ENCODE measurements at regions not wholly inside any gene's neighbourhood (a gene's known extent, or its start where the extent isn't known, plus 50 kb on each side); places are given as distances from the start of the nearest gene placed in this dataset.

GRCh38 chr3:46083956-46084355, 56.7 kb upstream of the XCR1 start:
- Mint-ChIP-seq H3K27ac (no peak overlapping the region), H3K4me1 (peaks cover under 1 to 8% (median 3%) of the 10 kb centered on the region in 3 donors), H3K36me3 (no peaks in the 10 kb centered on the region), H3K9me3 (no peaks in the 10 kb centered on the region), H3K4me3 (no peak overlapping the region), H3K27me3 (no peaks in the 10 kb centered on the region)
- ChIA-PET CTCF (interaction anchor here (0.6 to 2.2 kb wide), 7 partner anchors 9 to 286 kb away, joined by 3 to 12 read pairs (median 4); partner anchors contain the start of gene CCR5 (in 1 of the 2)), POLR2A (no interaction called here)
- Histone ChIP-seq H3K9me3 (no peaks in the 10 kb centered on the region), H3K36me3 (ENCODE audit: control insufficient read depth in 2 of 2, extremely low read depth in 1 of 2, insufficient read depth in 1 of 2, low read length in 1 of 2) (no peaks in the 10 kb centered on the region), H3K4me1 (ENCODE audit: control insufficient read depth in 1 of 2, extremely low read depth in 1 of 2, insufficient read depth in 2 of 2, low read length in 2 of 2) (peaks cover 0 to under 1% of the 10 kb centered on the region in 2 experiments), H3K4me3 (ENCODE audit: control insufficient read depth in 1 of 2, extremely low read depth in 1 of 2, low read length in 1 of 2) (no peak overlapping the region), H3K27me3 (replicated peaks in 1 of 2; ENCODE audit: control insufficient read depth in 2 of 2, extremely low read depth in 1 of 2, insufficient read depth in 2 of 2, low read length in 1 of 2) (no peaks in the 10 kb centered on the region), H3K27ac (ENCODE audit: low read length) (no peak overlapping the region)
- DNase-seq (no peak), ATAC-seq (replicated peaks in 1 of 4) (no peak)
- 83% methylated on average over 1 of the region's 1 CpG for WGBS (ENCODE audit: insufficient coverage)

GRCh38 chr3:46082849-46083248, 55.6 kb upstream of the XCR1 start:
- CTCF ChIA-PET = interaction anchor here in 1 of 2 donors (0.5 to 2.2 kb wide), 5 partner anchors 18 to 574 kb away, joined by 3 to 12 read pairs (median 4); partner anchors contain the start of gene CCR5
- H3K36me3 Mint-ChIP-seq = no peaks in the 10 kb centered on the region
- Histone ChIP-seq H3K36me3 (ENCODE audit: control insufficient read depth in 2 of 2, extremely low read depth in 1 of 2, insufficient read depth in 1 of 2, low read length in 1 of 2) (no peaks in the 10 kb centered on the region), H3K9me3 (no peaks in the 10 kb centered on the region), H3K4me3 (ENCODE audit: control insufficient read depth in 1 of 2, extremely low read depth in 1 of 2, low read length in 1 of 2) (no peak overlapping the region), H3K27ac (ENCODE audit: low read length) (no peak overlapping the region), H3K27me3 (replicated peaks in 1 of 2; ENCODE audit: control insufficient read depth in 2 of 2, extremely low read depth in 1 of 2, insufficient read depth in 2 of 2, low read length in 1 of 2) (no peaks in the 10 kb centered on the region), H3K4me1 (ENCODE audit: control insufficient read depth in 1 of 2, extremely low read depth in 1 of 2, insufficient read depth in 2 of 2, low read length in 2 of 2) (peaks cover 2 to 6% of the 10 kb centered on the region in 2 experiments)
- no peak for DNase-seq
- no peaks in the 10 kb centered on the region for H3K9me3 Mint-ChIP-seq
- POLR2A ChIA-PET = no interaction called here
- WGBS (ENCODE audit: insufficient coverage) = no CpG with 5 or more reads among the region's 1 CpG
- no peak for ATAC-seq (replicated peaks in 1 of 4)
- no peak overlapping the region for H3K4me3 Mint-ChIP-seq
- no peak overlapping the region for H3K27ac Mint-ChIP-seq
- no peaks in the 10 kb centered on the region for H3K27me3 Mint-ChIP-seq
- peaks cover 7 to 17% (median 9%) of the 10 kb centered on the region in 3 donors for H3K4me1 Mint-ChIP-seq

GRCh38 chr3:46082021-46082420, 54.7 kb upstream of the XCR1 start:
- no CpG with 5 or more reads among the region's 2 CpGs for WGBS (ENCODE audit: insufficient coverage)
- no peaks in the 10 kb centered on the region for H3K36me3 ChIP-seq (ENCODE audit: control insufficient read depth in 2 of 2, extremely low read depth in 1 of 2, insufficient read depth in 1 of 2, low read length in 1 of 2)
- POLR2A ChIA-PET = no interaction called here

GRCh38 chr3:46080969-46081345, 53.7 kb upstream of the XCR1 start:
- H3K27ac ChIP-seq (ENCODE audit: low read length) = no peak overlapping the region
- Mint-ChIP-seq H3K27me3 (no peaks in the 10 kb centered on the region), H3K36me3 (no peaks in the 10 kb centered on the region), H3K4me3 (no peak overlapping the region), H3K4me1 (peaks cover 10 to 17% (median 12%) of the 10 kb centered on the region in 3 donors), H3K27ac (no peak overlapping the region), H3K9me3 (no peaks in the 10 kb centered on the region)
- no peak overlapping the region for H3K4me3 ChIP-seq (ENCODE audit: control insufficient read depth in 1 of 2, extremely low read depth in 1 of 2, low read length in 1 of 2)
- no peaks in the 10 kb centered on the region for H3K9me3 ChIP-seq
- ATAC-seq (replicated peaks in 1 of 4) (no peak), DNase-seq (no peak)
- H3K27me3 ChIP-seq (replicated peaks in 1 of 2; ENCODE audit: control insufficient read depth in 2 of 2, extremely low read depth in 1 of 2, insufficient read depth in 2 of 2, low read length in 1 of 2) = no peaks in the 10 kb centered on the region
- peaks cover 2 to 6% of the 10 kb centered on the region in 2 experiments for H3K4me1 ChIP-seq (ENCODE audit: control insufficient read depth in 1 of 2, extremely low read depth in 1 of 2, insufficient read depth in 2 of 2, low read length in 2 of 2)
- no peaks in the 10 kb centered on the region for H3K36me3 ChIP-seq (ENCODE audit: control insufficient read depth in 2 of 2, extremely low read depth in 1 of 2, insufficient read depth in 1 of 2, low read length in 1 of 2)
- ChIA-PET POLR2A (interaction anchor here (0.5 to 1.1 kb wide), 2 partner anchors 12 to 220 kb away, joined by 3 to 7 read pairs; no protein-coding TSS in a partner anchor), CTCF (interaction anchor here (0.7 to 2.0 kb wide), 6 partner anchors 10 to 291 kb away, joined by 3 to 14 read pairs (median 4); no protein-coding TSS in a partner anchor)
- 40% methylated on average over 1 of the region's 2 CpGs for WGBS (ENCODE audit: insufficient coverage)

More at GRCh38 chr3:46082021-46082420, 54.7 kb upstream of the XCR1 start:
- H3K4me3 Mint-ChIP-seq = no peak overlapping the region
- no peak overlapping the region for H3K27ac Mint-ChIP-seq
- Histone ChIP-seq H3K27me3 (replicated peaks in 1 of 2; ENCODE audit: control insufficient read depth in 2 of 2, extremely low read depth in 1 of 2, insufficient read depth in 2 of 2, low read length in 1 of 2) (no peaks in the 10 kb centered on the region), H3K4me3 (ENCODE audit: control insufficient read depth in 1 of 2, extremely low read depth in 1 of 2, low read length in 1 of 2) (no peak overlapping the region), H3K9me3 (no peaks in the 10 kb centered on the region), H3K4me1 (ENCODE audit: control insufficient read depth in 1 of 2, extremely low read depth in 1 of 2, insufficient read depth in 2 of 2, low read length in 2 of 2) (peaks cover 2 to 6% of the 10 kb centered on the region in 2 experiments), H3K27ac (ENCODE audit: low read length) (no peak overlapping the region)
- ATAC-seq (replicated peaks in 1 of 4) = no peak
- CTCF ChIA-PET = interaction anchor here in 1 of 2 donors (0.6 kb wide), 1 partner anchor 16 kb away, joined by 3 read pairs; no protein-coding TSS in a partner anchor
- H3K27me3 Mint-ChIP-seq = no peaks in the 10 kb centered on the region
- H3K9me3 Mint-ChIP-seq = no peaks in the 10 kb centered on the region
- peaks cover 9 to 17% (median 9%) of the 10 kb centered on the region in 3 donors for H3K4me1 Mint-ChIP-seq
- H3K36me3 Mint-ChIP-seq = no peaks in the 10 kb centered on the region
- no peak for DNase-seq

GRCh38 chr3:46080124-46080968, 53.1 kb upstream of the XCR1 start:
- no peak overlapping the region for H3K27ac Mint-ChIP-seq
- H3K9me3 ChIP-seq = no peaks in the 10 kb centered on the region
- no peak overlapping the region for H3K4me3 ChIP-seq (ENCODE audit: control insufficient read depth in 1 of 2, extremely low read depth in 1 of 2, low read length in 1 of 2)
- no peak overlapping the region for H3K4me3 Mint-ChIP-seq
- H3K27ac ChIP-seq (ENCODE audit: low read length) = no peak overlapping the region
- ATAC-seq (replicated peaks in 1 of 4) (no peak), DNase-seq (no peak)
- CTCF ChIA-PET = interaction anchor here (0.6 to 4.8 kb wide), 10 partner anchors 11 to 298 kb away, joined by 3 to 41 read pairs (median 4); no protein-coding TSS in a partner anchor
- H3K36me3 Mint-ChIP-seq = no peaks in the 10 kb centered on the region
- H3K9me3 Mint-ChIP-seq = no peaks in the 10 kb centered on the region
- no peaks in the 10 kb centered on the region for H3K27me3 Mint-ChIP-seq
- 100% methylated on average over 1 of the region's 6 CpGs for WGBS (ENCODE audit: insufficient coverage)
- H3K4me1 ChIP-seq (ENCODE audit: control insufficient read depth in 1 of 2, extremely low read depth in 1 of 2, insufficient read depth in 2 of 2, low read length in 2 of 2) = peaks cover 2 to 6% of the 10 kb centered on the region in 2 experiments
- POLR2A ChIA-PET = interaction anchor here in 1 of 2 donors (1.1 kb wide), 1 partner anchor 11 kb away, joined by 7 read pairs; no protein-coding TSS in a partner anchor
- H3K27me3 ChIP-seq (replicated peaks in 1 of 2; ENCODE audit: control insufficient read depth in 2 of 2, extremely low read depth in 1 of 2, insufficient read depth in 2 of 2, low read length in 1 of 2) = no peaks in the 10 kb centered on the region
- H3K36me3 ChIP-seq (ENCODE audit: control insufficient read depth in 2 of 2, extremely low read depth in 1 of 2, insufficient read depth in 1 of 2, low read length in 1 of 2) = no peaks in the 10 kb centered on the region
- peaks cover 10 to 12% (median 12%) of the 10 kb centered on the region in 3 donors for H3K4me1 Mint-ChIP-seq

GRCh38 chr3:46078712-46079400, 51.6 kb upstream of the XCR1 start:
- Histone ChIP-seq H3K36me3 (ENCODE audit: control insufficient read depth in 2 of 2, extremely low read depth in 1 of 2, insufficient read depth in 1 of 2, low read length in 1 of 2) (no peaks in the 10 kb centered on the region), H3K9me3 (no peaks in the 10 kb centered on the region), H3K4me3 (ENCODE audit: control insufficient read depth in 1 of 2, extremely low read depth in 1 of 2, low read length in 1 of 2) (no peak overlapping the region), H3K4me1 (ENCODE audit: control insufficient read depth in 1 of 2, extremely low read depth in 1 of 2, insufficient read depth in 2 of 2, low read length in 2 of 2) (peaks cover 2 to 6% of the 10 kb centered on the region in 2 experiments), H3K27ac (ENCODE audit: low read length) (no peak overlapping the region), H3K27me3 (replicated peaks in 1 of 2; ENCODE audit: control insufficient read depth in 2 of 2, extremely low read depth in 1 of 2, insufficient read depth in 2 of 2, low read length in 1 of 2) (no peaks in the 10 kb centered on the region)
- DNase-seq (peak; percentile 58 to 96 (median 85)), ATAC-seq (replicated peaks in 1 of 4) (peak; percentile 97 to 99 (median 97))
- Mint-ChIP-seq H3K9me3 (no peaks in the 10 kb centered on the region), H3K36me3 (no peaks in the 10 kb centered on the region), H3K4me1 (peaks cover 10 to 12% (median 10%) of the 10 kb centered on the region in 3 donors), H3K27ac (no peak overlapping the region), H3K4me3 (no peak overlapping the region), H3K27me3 (no peaks in the 10 kb centered on the region)
- CTCF ChIA-PET = interaction anchor here (0.6 to 4.8 kb wide), 24 partner anchors 8 to 1068 kb away, joined by 3 to 97 read pairs (median 3); partner anchors contain the start of genes CCR5 (in 1 of the 2) and CXCR6 (in 1 of the 2)
- WGBS (ENCODE audit: insufficient coverage) = 6% methylated on average over 9 of the region's 11 CpGs
- POLR2A ChIA-PET = no interaction called here
